ENCODE measurements at regions not wholly inside any gene's neighbourhood (a gene's known extent, or its start where the extent isn't known, plus 50 kb on each side); places are given as distances from the start of the nearest gene placed in this dataset.

DNA sequence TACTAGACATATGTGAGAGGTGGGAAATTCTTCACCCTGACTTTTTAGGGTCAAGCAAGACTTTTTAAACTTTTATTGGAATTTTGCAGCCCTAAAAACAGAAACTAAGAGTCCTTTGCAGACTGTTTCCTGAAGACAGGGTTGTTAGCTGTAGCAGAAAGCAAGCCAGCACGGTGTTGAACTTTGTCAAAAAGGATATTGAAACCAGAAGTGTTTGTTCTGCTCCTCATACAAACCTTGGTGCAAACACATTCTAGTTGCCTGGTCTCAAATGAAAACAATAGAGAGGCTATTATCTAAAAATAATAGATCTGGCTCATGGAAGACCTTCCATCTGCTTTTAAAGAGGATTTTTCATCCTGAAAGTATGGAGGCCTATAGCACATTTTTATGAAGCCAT, 65.8 kb upstream of the IGFBP5 start:
- Histone ChIP-seq H2AK5ac (ENCODE audit: low read depth, low read length) (no peak overlapping the region), H2BK12ac (ENCODE audit: low read depth, low read length) (no peak overlapping the region), H3K9ac (replicated peaks in 1 of 4; ENCODE audit: extremely low read depth in 1 of 4, low read depth in 3 of 4, low read length in 3 of 4) (no peak overlapping the region), H2AFZ (ENCODE audit: low read length) (no peak overlapping the region), H3K79me1 (ENCODE audit: low read depth, low read length) (no peaks in the 10 kb centered on the region), H3K4me1 (replicated peaks in 1 of 4; ENCODE audit: control insufficient read depth in 3 of 4, insufficient read depth in 4 of 4, low read length in 3 of 4) (peaks cover 4 to 10% (median 4%) of the 10 kb centered on the region in 4 experiments), H4K91ac (replicated peaks; ENCODE audit: insufficient read length, low read length) (no peak overlapping the region), H3K36me3 (ENCODE audit: control insufficient read depth in 2 of 4, insufficient read depth in 4 of 4, low read length in 3 of 4) (no peaks in the 10 kb centered on the region), H3K4me2 (ENCODE audit: insufficient read depth in 1 of 2, low read depth in 2 of 2, low read length in 2 of 2) (no peak overlapping the region), H3K4me3 (ENCODE audit: extremely low read depth in 1 of 4, insufficient read depth in 2 of 4, low read depth in 3 of 4, low read length in 4 of 4) (no peak overlapping the region), H3K27ac (ENCODE audit: low read depth, low read length) (no peak overlapping the region), H3K56ac (replicated peaks; ENCODE audit: insufficient read length, low read depth, low read length) (no peak overlapping the region), H3K79me2 (ENCODE audit: control insufficient read depth in 1 of 2, insufficient read depth in 2 of 2, low read length in 2 of 2) (no peaks in the 10 kb centered on the region; a peak in 1 of 4 replicates), H4K5ac (ENCODE audit: insufficient read length, low read depth, low read length) (no peak overlapping the region), H2BK120ac (replicated peaks; ENCODE audit: low read depth, low read length) (no peak overlapping the region), H3K9me3 (ENCODE audit: insufficient read depth in 2 of 2, low read depth in 1 of 2, low read length in 1 of 2) (no peaks in the 10 kb centered on the region), H4K20me1 (replicated peaks in 1 of 2; ENCODE audit: control insufficient read depth in 1 of 2, insufficient read depth in 2 of 2, low read length in 2 of 2) (no peaks in the 10 kb centered on the region), H3K14ac (ENCODE audit: insufficient read length) (no peak overlapping the region), H2BK15ac (ENCODE audit: low read length) (no peak overlapping the region), H2BK20ac (ENCODE audit: low read length) (no peak overlapping the region), H3K4ac (replicated peaks; ENCODE audit: insufficient read length, low read depth, low read length) (no peak overlapping the region), H4K8ac (ENCODE audit: extremely low read depth, insufficient read depth, low read length) (no peak overlapping the region), H3K27me3 (replicated peaks in 1 of 4; ENCODE audit: control insufficient read depth in 3 of 4, extremely low read depth in 1 of 4, insufficient read depth in 3 of 4, low read length in 3 of 4) (no peaks in the 10 kb centered on the region; a peak in 1 of 7 replicates), H3K23me2 (ENCODE audit: low read depth, low read length) (peaks cover 2% of the 10 kb centered on the region; the same call in 1 of the 2 replicates), H2BK5ac (ENCODE audit: low read depth, low read length) (no peak overlapping the region), H3K23ac (ENCODE audit: insufficient read length) (no peak overlapping the region), H3K18ac (ENCODE audit: extremely low read depth, low read length) (no peak overlapping the region)
- 82% methylated on average over 1 of the region's 1 CpG; no CpG with 5 or more reads in 1 of the 2 experiments for WGBS, 2 experiments (ENCODE audit: extremely low coverage in 1 of 2, insufficient coverage in 1 of 2, insufficient read length in 1 of 2, insufficient replicate concordance in 2 of 2, low coverage in 1 of 2, low lambda C conversion rate in 2 of 2, missing lambda C conversion rate in 1 of 2)
- DNase-seq (ENCODE audit: low read depth in 1 of 2, low spot score in 2 of 2): no peak
- no peak for FAIRE-seq
- TF ChIP-seq SIX5 (IDR thresholded peaks at IDR 0.05; ENCODE audit: low read depth, low read length): no peak
- no peak for TF ChIP-seq BACH1 (IDR thresholded peaks at IDR 0.05; ENCODE audit: low read length)
- TF ChIP-seq RNF2 (IDR thresholded peaks at IDR 0.05; ENCODE audit: borderline replicate concordance, low read depth, low read length, missing control alignments, poor library complexity, severe bottlenecking): no peak
- no peak for TF ChIP-seq ZNF274 (IDR thresholded peaks at IDR 0.05; ENCODE audit: borderline replicate concordance, extremely low read depth, low read length)
- TF ChIP-seq, protein P1, sequence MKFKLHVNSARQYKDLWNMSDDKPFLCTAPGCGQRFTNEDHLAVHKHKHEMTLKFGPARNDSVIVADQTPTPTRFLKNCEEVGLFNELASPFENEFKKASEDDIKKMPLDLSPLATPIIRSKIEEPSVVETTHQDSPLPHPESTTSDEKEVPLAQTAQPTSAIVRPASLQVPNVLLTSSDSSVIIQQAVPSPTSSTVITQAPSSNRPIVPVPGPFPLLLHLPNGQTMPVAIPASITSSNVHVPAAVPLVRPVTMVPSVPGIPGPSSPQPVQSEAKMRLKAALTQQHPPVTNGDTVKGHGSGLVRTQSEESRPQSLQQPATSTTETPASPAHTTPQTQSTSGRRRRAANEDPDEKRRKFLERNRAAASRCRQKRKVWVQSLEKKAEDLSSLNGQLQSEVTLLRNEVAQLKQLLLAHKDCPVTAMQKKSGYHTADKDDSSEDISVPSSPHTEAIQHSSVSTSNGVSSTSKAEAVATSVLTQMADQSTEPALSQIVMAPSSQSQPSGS (IDR thresholded peaks at IDR 0.05; ENCODE audit: low read length): no peak
- TF ChIP-seq KDM1A (IDR thresholded peaks at IDR 0.05; ENCODE audit: borderline replicate concordance, low read length): no peak
- no peak for TF ChIP-seq SRF (IDR thresholded peaks at IDR 0.05; ENCODE audit: low read depth, low read length)
- TF ChIP-seq FOSL1 (IDR thresholded peaks at IDR 0.05; ENCODE audit: insufficient read depth, low read depth, low read length): no peak
- ChIA-PET POLR2A (ENCODE audit: partially characterized antibody) (no interaction called here), CTCF (ENCODE audit: partially characterized antibody) (no interaction called here)

Measured in H1 (cell line).